Nucleus accumbens (tissue), 56 donors: ENCODE measurements at regions not wholly inside any gene's neighbourhood (a gene's known extent, or its start where the extent isn't known, plus 50 kb on each side); places are given as distances from the start of the nearest gene placed in this dataset.
"Not testable (repeated sequence)": the region's sequence is repeated elsewhere in the genome, so short reads cannot be mapped to it uniquely, and the experiment has no call there.

Experiments
- DNase-seq, 56 donors: peaks; one replicate each; lab custom pipeline; 2025; lab: John Stamatoyannopoulos, UW

- DNase-seq: no peak
Measured at GRCh38 chr1:14285238-14285637, 313.2 kb upstream of the KAZN start.

GRCh38 chr1:14291182-14291581 lies 307.3 kb upstream of the KAZN start:
- DNase-seq: not testable (repeated sequence)

- DNase-seq: no peak
Measured at GRCh38 chr1:14292520-14292919, 306.0 kb upstream of the KAZN start.

GRCh38 chr1:14294006-14294405 lies 304.5 kb upstream of the KAZN start:
- DNase-seq: no peak

GRCh38 chr1:14294860-14295536 lies 303.5 kb upstream of the KAZN start:
- DNase-seq: no peak

- DNase-seq: no peak
Measured at GRCh38 chr1:14296795-14297194, 301.7 kb upstream of the KAZN start.

GRCh38 chr1:14297356-14297755 lies 301.1 kb upstream of the KAZN start:
- DNase-seq: no peak

- no peak for DNase-seq
Measured at GRCh38 chr1:14298806-14299205, 299.7 kb upstream of the KAZN start.

GRCh38 chr1:14300991-14301703 lies 297.3 kb upstream of the KAZN start:
- no peak for DNase-seq

GRCh38 chr1:14301704-14302024 lies 296.8 kb upstream of the KAZN start:
- no peak for DNase-seq

- DNase-seq: no peak
Measured at GRCh38 chr1:14302025-14302424, 296.5 kb upstream of the KAZN start.

- DNase-seq: no peak
Measured at GRCh38 chr1:14303011-14303410, 295.5 kb upstream of the KAZN start.

- no peak for DNase-seq
Measured at GRCh38 chr1:14304381-14304865, 294.1 kb upstream of the KAZN start.

- no peak for DNase-seq
Measured at GRCh38 chr1:14308460-14308859, 290.0 kb upstream of the KAZN start.

GRCh38 chr1:14309984-14310383 lies 288.5 kb upstream of the KAZN start:
- DNase-seq: no peak

GRCh38 chr1:14310476-14310875 lies 288.0 kb upstream of the KAZN start:
- no peak for DNase-seq

- no peak for DNase-seq
Measured at GRCh38 chr1:14313731-14314431, 284.6 kb upstream of the KAZN start.

- no peak for DNase-seq
Measured at GRCh38 chr1:14318830-14319229, 279.7 kb upstream of the KAZN start.

- no peak for DNase-seq
Measured at GRCh38 chr1:14320518-14320917, 278.0 kb upstream of the KAZN start.

- no peak for DNase-seq
Measured at GRCh38 chr1:14320986-14321385, 277.5 kb upstream of the KAZN start.

- no peak for DNase-seq
Measured at GRCh38 chr1:14321422-14321821, 277.1 kb upstream of the KAZN start.
